GM23338 (cell line): ENCODE measurements at regions not wholly inside any gene's neighbourhood (a gene's known extent, or its start where the extent isn't known, plus 50 kb on each side); places are given as distances from the start of the nearest gene placed in this dataset.

Experiments
- ATAC-seq: fragments of 200-7000 bp; cut with Tn5 transposase; 3 replicates; pipeline ENCODE4 v1.9.1; 2020
- DNase-seq: peaks from one replicate; pipeline ENCODE4 v3.0.0-alpha.2; 2015; ENCODE audit warnings: low spot score
- H2AFZ ChIP-seq: fragments of 200-600 bp; sonication (generic); 2 replicates; pipeline ENCODE4 v1.8.0; 2016; ENCODE audit warnings: antibody characterized with exemption, mild to moderate bottlenecking, moderate library complexity
- H3F3A ChIP-seq: fragments of 200-600 bp; sonication (generic); replicated peaks from 2 replicates; pipeline ENCODE4 v1.8.0; 2017; ENCODE audit warnings: antibody characterized with exemption, mixed run types, low read depth
- H3K27ac ChIP-seq: fragments of 200-600 bp; sonication (generic); 2 replicates; pipeline ENCODE4 v1.6.1; 2016; ENCODE audit warnings: low read depth
- H3K27me3 ChIP-seq: fragments of 200-600 bp; sonication (generic); 2 replicates; pipeline ENCODE4 v1.8.0; 2016; ENCODE audit warnings: mild to moderate bottlenecking, mixed run types, moderate library complexity; ENCODE audit not compliant: insufficient read depth
- H3K36me3 ChIP-seq: fragments of 200-600 bp; sonication (generic); 2 replicates; pipeline ENCODE4 v1.8.0; 2016; ENCODE audit warnings: mild to moderate bottlenecking; ENCODE audit not compliant: insufficient read depth
- H3K4me1 ChIP-seq: fragments of 200-600 bp; sonication (generic); 2 replicates; pipeline ENCODE4 v1.8.0; 2016; ENCODE audit warnings: mild to moderate bottlenecking, moderate library complexity; ENCODE audit not compliant: insufficient read depth
- H3K4me2 ChIP-seq: fragments of 200-600 bp; sonication (generic); 2 replicates; pipeline ENCODE4 v1.7.1; 2017; ENCODE audit warnings: mixed run types
- H3K4me3 ChIP-seq: fragments of 200-600 bp; sonication (generic); 2 replicates; pipeline ENCODE4 v1.6.1; 2016; ENCODE audit warnings: mixed run types
- H3K79me2 ChIP-seq: fragments of 200-600 bp; sonication (generic); replicated peaks from 2 replicates; pipeline ENCODE4 v1.8.0; 2017; ENCODE audit warnings: mild to moderate bottlenecking; ENCODE audit not compliant: insufficient read depth
- H3K9me2 ChIP-seq: fragments of 200-600 bp; sonication (generic); 2 replicates; pipeline ENCODE4 v1.8.0; 2017; ENCODE audit not compliant: insufficient read depth
- H4K20me1 ChIP-seq: fragments of 200-600 bp; sonication (generic); replicated peaks from 2 replicates; pipeline ENCODE4 v1.8.0; 2017; ENCODE audit warnings: mild to moderate bottlenecking; ENCODE audit not compliant: insufficient read depth
- H3K27ac Mint-ChIP-seq: 2 replicates; pipeline ENCODE4 v1.8.0; 2020; ENCODE audit warnings: inconsistent platforms, mild to moderate bottlenecking, moderate library complexity, mixed read lengths
- H3K27me3 Mint-ChIP-seq: 3 replicates; pipeline ENCODE4 v1.8.0; 2022; ENCODE audit warnings: low read depth, mild to moderate bottlenecking, moderate library complexity, mixed read lengths, inconsistent platforms; ENCODE audit not compliant: insufficient read depth, poor library complexity
- H3K36me3 Mint-ChIP-seq: 3 replicates; pipeline ENCODE4 v1.8.0; 2021; ENCODE audit warnings: low read depth, mild to moderate bottlenecking, inconsistent platforms, moderate library complexity, mixed read lengths
- H3K4me1 Mint-ChIP-seq: 3 replicates; pipeline ENCODE4 v1.8.0; 2020; ENCODE audit warnings: mild to moderate bottlenecking, inconsistent platforms, mixed read lengths
- H3K4me3 Mint-ChIP-seq: 3 replicates; pipeline ENCODE4 v1.8.0; 2021; ENCODE audit warnings: moderate library complexity, mild to moderate bottlenecking, inconsistent platforms, mixed read lengths
- H3K9me3 Mint-ChIP-seq: 3 replicates; pipeline ENCODE4 v1.8.0; 2020; ENCODE audit warnings: moderate library complexity, mild to moderate bottlenecking, inconsistent platforms, mixed read lengths
- CTCF ChIP-seq, 2 experiments: fragments of 200-600 bp in 1 of 2; sonication (generic) in 1 of 2; conservative IDR thresholded peaks; 2 replicates each; pipeline versions ENCODE4 v1.5.1 to v1.6.1; 2016 to 2017; ENCODE audit warnings: antibody characterized with exemption in 2 of 2, low read depth in 2 of 2, mild to moderate bottlenecking in 2 of 2, moderate library complexity in 1 of 2
- NANOG ChIP-seq: IDR thresholded peaks from 2 replicates; pipeline ENCODE4 v1.6.1; 2016; ENCODE audit warnings: antibody characterized with exemption, borderline replicate concordance
- POLR2AphosphoS5 ChIP-seq: IDR thresholded peaks from 2 replicates; pipeline ENCODE4 v1.6.1; 2016; ENCODE audit warnings: antibody characterized with exemption, low read depth
- STAT1 ChIP-seq: IDR thresholded peaks from one replicate; pipeline ENCODE4 v1.6.1; 2016; ENCODE audit warnings: antibody characterized with exemption; ENCODE audit not compliant: unreplicated experiment
- ZNF114 ChIP-seq: fragments of 250-450 bp; sonication (Bioruptor Pico); IDR thresholded peaks from 2 replicates; pipeline ENCODE4 v1.5.0; 2020; ENCODE audit warnings: mild to moderate bottlenecking, moderate library complexity
- ZNF331 ChIP-seq: fragments of 250-450 bp; sonication (Bioruptor Pico); IDR thresholded peaks from 2 replicates; pipeline ENCODE4 v1.5.0; 2020; ENCODE audit warnings: low read depth, mild to moderate bottlenecking, moderate library complexity
- ZNF462 ChIP-seq: fragments of 250-450 bp; sonication (Bioruptor Pico); IDR thresholded peaks from 2 replicates; pipeline ENCODE4 v1.5.0; 2020; ENCODE audit warnings: mild to moderate bottlenecking, moderate library complexity

- Mint-ChIP-seq H3K9me3 (no peaks in the 10 kb centered on the region), H3K27me3 (no peaks in the 10 kb centered on the region), H3K4me1 (no peaks in the 10 kb centered on the region), H3K4me3 (no peak overlapping the region), H3K36me3 (no peaks in the 10 kb centered on the region), H3K27ac (no peak overlapping the region)
- Histone ChIP-seq H4K20me1 (no peaks in the 10 kb centered on the region), H3K79me2 (no peaks in the 10 kb centered on the region), H3F3A (no peaks in the 10 kb centered on the region), H3K9me2 (no peaks in the 10 kb centered on the region), H3K27ac (no peak overlapping the region), H3K27me3 (no peaks in the 10 kb centered on the region), H3K36me3 (no peaks in the 10 kb centered on the region), H3K4me1 (no peaks in the 10 kb centered on the region), H3K4me3 (no peak overlapping the region), H3K4me2 (no peak overlapping the region), H2AFZ (no peak overlapping the region)
- DNase-seq (no peak), ATAC-seq (no peak)
- TF ChIP-seq CTCF (conservative IDR thresholded peaks at IDR 0.05; ENCODE audit: low read depth in 2 of 2) (no peak), ZNF114 (CRISPR knock-in tag) (no peak), ZNF462 (CRISPR knock-in tag) (no peak), NANOG (no peak), STAT1 (no peak), ZNF331 (CRISPR knock-in tag) (no peak), POLR2AphosphoS5 (no peak)
Observed at GRCh38 chr10:21082206-21082605, 185.1 kb upstream of the NEBL start.
